ENCODE measurements at regions not wholly inside any gene's neighbourhood (a gene's known extent, or its start where the extent isn't known, plus 50 kb on each side); places are given as distances from the start of the nearest gene placed in this dataset.

DNA sequence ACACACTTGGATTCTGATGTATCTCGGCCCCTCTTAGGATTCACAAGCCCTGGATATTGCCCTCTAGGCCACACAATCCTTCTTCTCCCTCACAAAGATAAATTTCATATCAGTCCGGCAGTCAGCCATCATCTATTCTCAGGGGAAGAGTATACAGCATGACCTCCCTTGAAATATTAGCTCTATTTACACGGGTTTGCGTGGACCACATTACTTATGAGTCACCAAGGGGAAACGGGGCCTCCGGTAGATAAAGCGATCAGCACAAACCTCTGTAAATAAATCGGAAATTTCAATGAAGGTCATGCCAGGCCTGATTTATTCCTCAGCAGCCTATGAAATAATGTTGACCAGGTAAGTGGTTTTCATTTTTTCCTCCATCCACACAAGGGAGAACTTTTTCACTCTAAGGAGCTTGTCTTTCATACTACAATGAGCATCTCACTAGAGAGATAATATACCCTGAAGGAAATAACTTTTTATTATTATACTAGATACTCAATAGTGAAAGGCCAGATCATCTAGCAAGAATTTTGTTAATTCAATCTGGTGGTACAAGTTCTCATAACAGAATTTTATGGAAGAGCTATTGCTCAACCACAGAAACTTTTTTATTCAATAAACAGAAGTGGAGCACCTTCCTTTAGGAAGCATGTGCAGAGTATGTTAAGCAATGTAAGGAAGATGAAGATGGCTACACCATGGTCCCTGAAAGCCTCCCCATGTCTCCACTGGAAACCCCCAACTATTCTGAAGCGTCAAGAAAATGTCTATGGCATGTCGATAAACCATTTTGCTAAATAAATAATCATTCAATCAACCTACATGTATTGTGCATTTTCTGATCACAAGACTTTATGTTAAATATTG is 125.2 kb upstream of the PIK3C3 start:
- DNase-seq (ENCODE audit: low spot score) = no peak

DNA sequence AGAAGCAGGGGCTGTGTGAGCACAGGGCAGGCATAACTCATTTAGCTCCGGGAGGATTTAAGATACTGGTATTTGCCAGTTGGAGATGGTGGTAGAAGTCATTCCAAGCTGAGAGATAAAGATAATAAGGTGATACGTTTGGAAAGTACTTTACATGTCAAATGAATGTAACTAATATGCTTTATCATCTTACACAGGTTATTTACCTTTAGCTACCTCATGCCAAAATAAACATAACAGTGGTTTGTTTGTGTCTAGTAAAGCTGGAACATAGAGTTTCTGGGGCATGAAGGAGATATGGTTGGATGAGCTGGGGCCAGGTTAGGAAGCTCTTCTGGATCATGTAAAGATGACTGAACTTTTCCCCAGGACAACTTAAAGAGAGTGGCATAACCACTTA is 126.9 kb upstream of the PIK3C3 start:
- no peak for DNase-seq (ENCODE audit: low spot score)

DNA sequence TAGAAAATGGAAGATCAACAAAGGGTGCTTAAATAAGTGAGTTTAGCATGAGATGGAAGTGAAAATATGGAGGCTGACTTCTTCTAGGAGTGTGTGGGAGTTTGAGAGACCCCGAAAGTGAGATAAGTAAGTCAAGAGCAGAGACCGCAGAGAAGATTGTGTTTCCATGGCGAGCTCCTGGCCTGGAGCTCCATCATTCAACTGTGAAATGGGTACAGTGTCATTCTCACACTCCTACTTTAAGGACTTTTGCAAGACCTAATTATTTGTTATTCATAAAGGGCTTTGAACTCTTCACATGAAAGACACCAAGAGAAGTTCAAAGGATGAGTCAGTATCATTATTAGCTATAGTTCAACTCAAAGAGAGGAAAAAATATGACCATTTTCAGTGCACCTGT is 134.2 kb upstream of the PIK3C3 start:
- no peak for DNase-seq (ENCODE audit: low spot score)

DNA sequence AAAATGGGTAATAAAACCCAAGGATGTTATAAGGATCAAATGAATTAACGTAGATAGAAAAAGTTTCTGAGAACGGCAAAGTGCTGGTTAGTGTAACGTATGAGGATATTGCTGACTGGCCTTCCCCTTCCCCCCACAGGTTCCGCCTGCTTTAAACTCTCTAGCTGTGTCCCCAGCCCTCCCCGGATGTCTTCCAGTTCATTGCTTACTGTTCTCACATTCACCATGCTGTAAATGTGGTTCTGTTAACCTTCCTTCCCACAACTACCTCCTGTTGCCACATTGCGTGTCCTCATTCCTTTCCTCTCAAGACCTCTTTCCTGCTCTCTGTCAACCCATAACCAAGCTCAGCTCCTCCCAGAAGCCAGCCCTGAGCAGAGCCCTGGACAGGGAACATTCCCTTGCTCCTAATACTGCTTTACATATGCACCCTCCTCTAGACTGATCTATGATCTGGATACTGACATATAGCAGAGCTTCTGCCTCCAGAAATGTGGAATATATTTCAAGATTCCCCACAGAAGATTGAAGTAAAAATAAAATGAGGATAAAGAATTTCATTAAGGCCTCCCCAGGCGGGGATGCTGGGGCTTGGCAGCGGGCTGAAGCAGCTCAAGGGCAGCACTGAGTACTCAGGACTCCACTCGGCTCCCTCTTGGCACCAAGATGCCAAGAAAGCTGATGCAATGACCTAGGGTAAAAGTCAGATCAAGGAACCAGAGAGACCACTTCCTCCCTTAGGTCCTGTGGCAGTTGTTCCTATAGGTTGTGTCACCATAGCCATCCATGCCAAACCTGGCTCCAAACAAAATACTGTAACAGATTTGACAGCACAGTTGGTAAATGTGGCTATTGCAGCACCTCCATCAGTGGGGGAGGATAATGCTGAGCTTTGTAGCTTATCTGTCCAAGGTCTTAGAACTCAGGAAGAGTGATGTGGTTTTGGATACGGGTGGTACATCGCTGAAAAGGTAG is 136.4 kb upstream of the PIK3C3 start:
- no peak for DNase-seq (ENCODE audit: low spot score)

DNA sequence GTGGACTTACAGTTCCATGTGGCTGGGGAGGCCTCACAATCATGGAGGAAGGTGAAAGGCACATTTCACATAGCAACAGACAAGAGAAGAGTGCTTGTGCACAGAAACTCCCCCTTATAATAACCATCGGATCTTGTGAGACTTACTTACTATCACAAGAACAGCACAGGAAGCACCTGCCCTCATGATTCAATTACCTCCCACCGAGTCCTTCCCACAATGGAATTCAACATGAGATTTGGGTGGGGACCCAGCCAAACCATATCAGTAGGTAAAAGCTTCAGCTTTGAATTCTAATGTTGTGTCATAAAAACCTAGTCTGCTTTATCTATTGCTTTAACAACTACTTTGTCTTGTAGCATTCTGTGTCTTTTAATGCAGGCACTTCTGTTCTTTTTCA is 140.4 kb upstream of the PIK3C3 start:
- peak; percentile 61 for DNase-seq (ENCODE audit: low spot score)

GRCh38 chr18:41809652-41810051 is 145.4 kb upstream of the PIK3C3 start:
- no peak for DNase-seq (ENCODE audit: low spot score)

- DNase-seq (ENCODE audit: low spot score) = no peak
Observed at GRCh38 chr18:41805341-41805740, 149.7 kb upstream of the PIK3C3 start.

DNA sequence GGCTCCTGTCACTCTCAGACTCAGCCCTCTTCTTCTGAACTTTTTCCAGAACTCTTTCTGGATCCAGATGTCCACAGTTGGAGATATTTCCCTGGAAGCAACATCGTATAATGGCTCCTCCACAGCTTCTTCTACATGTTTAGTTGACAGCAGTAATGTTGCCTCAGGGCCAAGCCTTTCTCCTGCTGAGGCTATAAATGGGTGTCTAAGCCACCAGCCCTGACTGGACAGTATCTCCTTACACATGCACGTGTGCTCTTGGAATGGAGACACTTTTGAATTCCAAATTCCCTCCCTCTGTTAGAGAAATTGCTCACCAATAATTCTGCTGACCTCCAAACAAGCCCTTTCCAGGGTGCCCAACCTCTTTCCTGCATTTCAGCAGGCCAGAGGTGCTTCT is 156.2 kb upstream of the PIK3C3 start:
- DNase-seq (ENCODE audit: low spot score) = no peak

DNA sequence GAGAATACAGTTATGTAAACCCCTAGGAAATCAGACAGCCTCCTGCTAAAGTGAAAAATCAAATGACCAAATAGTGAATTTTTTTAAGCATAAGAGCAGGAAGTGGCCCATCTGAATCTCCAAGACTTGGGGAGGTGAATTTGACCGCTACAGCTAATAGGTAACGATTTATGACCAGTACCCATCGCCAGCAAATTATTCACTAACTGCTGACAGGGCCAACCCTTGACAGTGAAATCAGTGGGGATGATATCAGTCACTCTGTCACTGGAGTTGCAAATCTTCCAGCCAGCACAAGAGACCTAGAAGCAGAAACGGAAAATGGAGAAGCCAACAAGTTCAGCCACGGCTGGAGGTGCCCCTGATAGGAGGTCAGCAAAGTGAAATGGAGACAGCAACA is 164.3 kb upstream of the PIK3C3 start:
- no peak for DNase-seq (ENCODE audit: low spot score)

GRCh38 chr18:41789001-41789400 is 166.0 kb upstream of the PIK3C3 start:
- no peak for DNase-seq (ENCODE audit: low spot score)

- DNase-seq (ENCODE audit: low spot score) = no peak
Observed at GRCh38 chr18:41783879-41784278, 171.2 kb upstream of the PIK3C3 start.

DNA sequence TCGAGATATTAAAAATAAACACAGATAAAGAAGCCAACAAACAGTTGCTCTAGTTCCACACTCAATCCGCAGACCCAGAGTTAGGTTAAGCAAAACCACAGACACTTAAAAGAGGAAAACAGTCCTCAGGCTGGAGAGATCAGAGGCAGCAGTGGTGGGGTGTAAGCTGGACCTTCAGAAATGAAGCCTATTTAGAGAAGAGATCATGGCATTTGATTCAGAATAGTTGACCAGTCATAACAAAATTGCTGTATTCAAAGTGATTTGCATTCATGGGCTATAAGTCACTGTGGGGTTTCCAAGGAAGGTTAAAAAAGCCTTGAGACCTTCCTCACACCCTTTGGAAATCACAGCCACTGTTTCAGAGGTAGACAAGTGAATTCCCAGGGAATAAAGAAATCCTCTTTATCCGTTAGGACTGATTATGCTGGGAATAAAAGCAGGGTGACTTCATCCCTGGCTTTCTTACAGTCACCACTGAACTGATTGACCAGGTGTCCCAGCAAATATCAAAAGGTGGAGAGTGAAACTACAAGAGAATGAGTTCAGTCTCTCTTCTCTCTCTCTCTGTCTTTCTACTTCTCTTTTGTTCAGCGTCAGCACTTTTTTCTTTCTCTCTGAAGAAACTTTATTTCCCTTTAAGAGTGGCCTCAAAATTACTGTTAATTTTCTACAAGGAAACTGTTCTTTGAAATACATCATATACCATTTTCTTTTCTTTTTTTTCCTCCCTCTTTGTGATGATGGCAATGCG is 171.8 kb upstream of the PIK3C3 start:
- no peak for DNase-seq (ENCODE audit: low spot score)

DNA sequence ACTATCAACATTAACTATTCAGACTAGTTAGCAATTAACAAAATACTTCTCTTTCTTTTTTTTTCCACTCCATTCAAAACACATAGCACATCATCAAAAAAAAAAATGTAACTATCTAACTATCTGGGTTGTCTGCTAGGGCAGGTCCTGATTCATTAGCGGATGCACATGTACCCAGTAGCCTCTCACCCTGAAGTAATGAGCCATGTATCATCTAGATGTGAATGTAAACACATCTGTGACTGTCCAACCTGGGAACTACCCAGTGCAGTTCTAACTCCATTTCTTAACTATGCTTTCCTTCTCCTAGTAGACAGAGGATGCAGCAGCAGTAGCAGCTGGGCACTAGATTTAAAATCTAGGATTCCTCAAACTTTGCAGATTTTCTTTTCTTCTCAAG is 183.1 kb upstream of the PIK3C3 start:
- peak; percentile 8 for DNase-seq (ENCODE audit: low spot score)

- no peak for DNase-seq (ENCODE audit: low spot score)
Observed at GRCh38 chr18:41769265-41769664, 185.8 kb upstream of the PIK3C3 start.

GRCh38 chr18:41768467-41768866 is 186.6 kb upstream of the PIK3C3 start:
- DNase-seq (ENCODE audit: low spot score) = no peak

GRCh38 chr18:41767960-41768359 is 187.1 kb upstream of the PIK3C3 start:
- DNase-seq (ENCODE audit: low spot score) = peak; percentile 76

- DNase-seq (ENCODE audit: low spot score) = no peak
Observed at GRCh38 chr18:41765460-41765859, 189.6 kb upstream of the PIK3C3 start.

DNA sequence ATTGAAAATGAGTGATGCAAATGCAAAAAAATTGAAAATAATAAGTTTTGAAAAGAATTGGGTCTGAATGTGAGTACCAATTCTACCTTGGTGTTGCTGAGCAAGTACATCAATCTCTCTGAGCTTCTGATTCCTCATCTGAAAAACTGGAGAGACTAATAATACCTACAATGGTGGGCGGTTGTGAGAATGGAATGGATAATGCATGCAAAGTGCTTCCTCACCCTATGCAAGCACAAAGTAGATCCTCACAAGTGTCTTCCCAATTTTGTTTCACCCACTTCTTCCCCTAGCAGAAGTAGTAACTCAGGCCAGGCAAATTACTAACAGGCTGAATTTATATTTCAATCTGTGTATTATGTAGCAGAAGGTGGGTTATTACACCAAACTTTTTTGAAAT is 191.7 kb upstream of the PIK3C3 start:
- DNase-seq (ENCODE audit: low spot score) = no peak

GRCh38 chr18:41761333-41762018 is 193.6 kb upstream of the PIK3C3 start:
- DNase-seq (ENCODE audit: low spot score) = peak; percentile 89

DNA sequence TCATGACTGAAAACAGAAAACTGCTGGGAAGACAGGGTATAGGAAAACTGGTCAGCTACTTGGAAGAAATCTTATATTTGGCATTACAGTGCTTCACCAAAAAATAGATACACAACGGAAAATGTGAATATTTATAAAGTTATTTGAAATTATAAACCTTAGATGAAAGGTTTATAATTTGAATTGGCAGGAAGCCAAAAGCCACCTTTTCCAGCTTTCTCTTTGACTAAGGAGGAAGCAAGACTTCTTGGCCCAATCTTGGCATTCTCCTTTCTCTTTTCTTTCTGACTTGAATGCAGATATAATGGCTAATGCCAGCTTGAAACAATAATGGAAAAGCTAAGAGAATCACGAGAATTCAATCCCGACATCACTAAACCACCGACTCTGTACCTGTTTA is 196.5 kb upstream of the PIK3C3 start:
- DNase-seq (ENCODE audit: low spot score) = no peak

- DNase-seq (ENCODE audit: low spot score) = no peak
Observed at GRCh38 chr18:41756141-41756540, 198.9 kb upstream of the PIK3C3 start.
